NCI-H345 treated with DMSO at 0.1 percent for 48 hours (cell line): ENCODE measurements at regions not wholly inside any gene's neighbourhood (a gene's known extent, or its start where the extent isn't known, plus 50 kb on each side); places are given as distances from the start of the nearest gene placed in this dataset.

ENCODE experiments used
- DNase-seq: peaks from one replicate; lab custom pipeline; 2025; ENCODE audit not compliant: unreplicated experiment; lab: John Stamatoyannopoulos, UW

GRCh38 chr6:22049002-22049401 lies 247.8 kb downstream of the PRL start:
- DNase-seq, result no peak

GRCh38 chr6:22053391-22053997 lies 243.3 kb downstream of the PRL start:
- DNase-seq, result no peak

GRCh38 chr6:22056398-22056797 lies 240.4 kb downstream of the PRL start:
- DNase-seq, result no peak

- no peak for DNase-seq
Measured at GRCh38 chr6:22057962-22058361, 238.9 kb downstream of the PRL start.

- no peak for DNase-seq
Measured at GRCh38 chr6:22059126-22059525, 237.7 kb downstream of the PRL start.

GRCh38 chr6:22059946-22060345 lies 236.9 kb downstream of the PRL start:
- no peak for DNase-seq

GRCh38 chr6:22062807-22063408 lies 233.9 kb downstream of the PRL start:
- DNase-seq, result no peak

- DNase-seq, result no peak
Measured at GRCh38 chr6:22064558-22064957, 232.3 kb downstream of the PRL start.

GRCh38 chr6:22067122-22067521 lies 229.7 kb downstream of the PRL start:
- no peak for DNase-seq

GRCh38 chr6:22067671-22068070 lies 229.2 kb downstream of the PRL start:
- no peak for DNase-seq

GRCh38 chr6:22068561-22069305 lies 228.1 kb downstream of the PRL start:
- no peak for DNase-seq

- no peak for DNase-seq
Measured at GRCh38 chr6:22069306-22069800, 227.5 kb downstream of the PRL start.

- no peak for DNase-seq
Measured at GRCh38 chr6:22071270-22072041, 225.4 kb downstream of the PRL start.

GRCh38 chr6:22072949-22073348 lies 223.9 kb downstream of the PRL start:
- DNase-seq, result no peak

- no peak for DNase-seq
Measured at GRCh38 chr6:22073516-22074198, 223.2 kb downstream of the PRL start.

- DNase-seq, result no peak
Measured at GRCh38 chr6:22078288-22078687, 218.5 kb downstream of the PRL start.

GRCh38 chr6:22078802-22079545 lies 217.9 kb downstream of the PRL start:
- no peak for DNase-seq

- no peak for DNase-seq
Measured at GRCh38 chr6:22079783-22080182, 217.1 kb downstream of the PRL start.

- no peak for DNase-seq
Measured at GRCh38 chr6:22081709-22082108, 215.1 kb downstream of the PRL start.

GRCh38 chr6:22082218-22082617 lies 214.6 kb downstream of the PRL start:
- no peak for DNase-seq
